ENCODE measurements at regions not wholly inside any gene's neighbourhood (a gene's known extent, or its start where the extent isn't known, plus 50 kb on each side); places are given as distances from the start of the nearest gene placed in this dataset.

- no peak for DNase-seq
These were observed 466.0 kb downstream of the FOXO1 start for GRCh38 chr13:40200273-40200978.

- DNase-seq = no peak
These were observed 462.2 kb downstream of the FOXO1 start for GRCh38 chr13:40204246-40204645.

- no peak for DNase-seq
These were observed 460.6 kb downstream of the FOXO1 start for GRCh38 chr13:40205771-40206240.

- no peak for DNase-seq
These were observed 460.0 kb downstream of the FOXO1 start for GRCh38 chr13:40206241-40207000.

- DNase-seq = no peak
These were observed 459.4 kb downstream of the FOXO1 start for GRCh38 chr13:40207001-40207478.

- no peak for DNase-seq
These were observed 457.9 kb downstream of the FOXO1 start for GRCh38 chr13:40208517-40208916.

GRCh38 chr13:40210865-40211585 lies 455.4 kb downstream of the FOXO1 start:
- DNase-seq = no peak

GRCh38 chr13:40211586-40211968 lies 454.9 kb downstream of the FOXO1 start:
- no peak for DNase-seq

- DNase-seq = no peak
These were observed 452.7 kb downstream of the FOXO1 start for GRCh38 chr13:40213779-40214178.

- DNase-seq = no peak
These were observed 451.1 kb downstream of the FOXO1 start for GRCh38 chr13:40215311-40215710.

- DNase-seq = no peak
These were observed 450.7 kb downstream of the FOXO1 start for GRCh38 chr13:40215747-40216146.

- no peak for DNase-seq
These were observed 448.8 kb downstream of the FOXO1 start for GRCh38 chr13:40217675-40218074.

GRCh38 chr13:40220299-40220935 lies 446.0 kb downstream of the FOXO1 start:
- DNase-seq = no peak

GRCh38 chr13:40221131-40221459 lies 445.3 kb downstream of the FOXO1 start:
- no peak for DNase-seq

GRCh38 chr13:40221460-40222201 lies 444.8 kb downstream of the FOXO1 start:
- no peak for DNase-seq

- no peak for DNase-seq
These were observed 442.9 kb downstream of the FOXO1 start for GRCh38 chr13:40223585-40223984.

GRCh38 chr13:40228496-40228895 lies 437.9 kb downstream of the FOXO1 start:
- no peak for DNase-seq

GRCh38 chr13:40228990-40229389 lies 437.5 kb downstream of the FOXO1 start:
- DNase-seq = no peak

GRCh38 chr13:40230833-40231266 lies 435.6 kb downstream of the FOXO1 start:
- DNase-seq = no peak

GRCh38 chr13:40231311-40231710 lies 435.1 kb downstream of the FOXO1 start:
- no peak for DNase-seq

GRCh38 chr13:40231751-40232150 lies 434.7 kb downstream of the FOXO1 start:
- no peak for DNase-seq

- DNase-seq = no peak
These were observed 434.0 kb downstream of the FOXO1 start for GRCh38 chr13:40232311-40233040.
